ENCODE measurements at regions not wholly inside any gene's neighbourhood (a gene's known extent, or its start where the extent isn't known, plus 50 kb on each side); places are given as distances from the start of the nearest gene placed in this dataset.
"Not testable (repeated sequence)": the region's sequence is repeated elsewhere in the genome, so short reads cannot be mapped to it uniquely, and the experiment has no call there.

- no peak for DNase-seq
- TF ChIP-seq POLR2AphosphoS5 (IDR thresholded peaks at IDR 0.05) (no peak), CTCF (IDR thresholded peaks at IDR 0.05 in 8 of 11, conservative IDR thresholded peaks at IDR 0.05 in 3 of 11) (no peak), POLR2A (IDR thresholded peaks at IDR 0.05) (no peak)
- no peak overlapping the region for H3K27ac ChIP-seq
- H3K36me3 ChIP-seq: no peaks in the 10 kb centered on the region
- intact Hi-C loops (cut with DNase I; ENCODE audit: low total_unique reads): no loop called here
- H3K9me3 ChIP-seq: no peaks in the 10 kb centered on the region
- H3K4me1 ChIP-seq: no peaks in the 10 kb centered on the region
- WGBS, 5 donors: 73 to 90% (median 81%) methylated on average over 4 of the region's 4 CpGs
- H3K4me3 ChIP-seq: no peak overlapping the region
- H3K27me3 ChIP-seq (replicated peaks in 1 of 7): no peaks in the 10 kb centered on the region
These were observed 395.0 kb downstream of the PCDH10 start for GRCh38 chr4:133544097-133544496.

- no peak overlapping the region for H3K4me3 ChIP-seq
- WGBS, 5 donors: 73 to 79% (median 78%) methylated on average over 4 of the region's 4 CpGs
- no peak overlapping the region for H3K27ac ChIP-seq
- intact Hi-C loops (cut with DNase I; ENCODE audit: low total_unique reads): no loop called here
- peaks cover 0 to 5% (median 0%) of the 10 kb centered on the region in 8 donors for H3K9me3 ChIP-seq
- no peaks in the 10 kb centered on the region for H3K27me3 ChIP-seq (replicated peaks in 1 of 7)
- DNase-seq: no peak
- H3K36me3 ChIP-seq: no peaks in the 10 kb centered on the region
- TF ChIP-seq CTCF (IDR thresholded peaks at IDR 0.05 in 8 of 11, conservative IDR thresholded peaks at IDR 0.05 in 3 of 11): no peak
- TF ChIP-seq POLR2A (IDR thresholded peaks at IDR 0.05): no peak
- TF ChIP-seq POLR2AphosphoS5 (IDR thresholded peaks at IDR 0.05): no peak
- H3K4me1 ChIP-seq: no peaks in the 10 kb centered on the region
These were observed 388.7 kb downstream of the PCDH10 start for GRCh38 chr4:133537780-133538281.

DNA sequence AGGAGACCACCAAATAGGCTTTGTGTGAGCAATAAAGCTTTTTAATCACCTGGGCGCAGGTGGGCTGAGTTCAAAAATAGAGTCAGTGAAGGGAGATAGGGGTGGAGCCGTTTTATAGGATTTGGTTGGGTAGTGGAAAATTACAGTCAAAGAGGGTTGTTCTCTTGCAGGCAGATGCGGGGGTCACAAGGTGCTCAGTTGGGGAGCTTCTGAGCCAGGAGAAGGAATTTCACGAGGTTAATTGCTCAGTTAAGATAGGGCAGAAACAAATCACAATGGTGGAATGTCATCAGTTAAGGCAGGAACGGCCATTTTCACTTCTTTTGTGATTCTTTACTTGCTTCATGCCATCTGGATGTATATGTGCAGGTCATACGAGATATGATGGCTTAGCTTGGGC is 385.1 kb downstream of the PCDH10 start:
- H3K4me3 ChIP-seq; H3K27ac ChIP-seq; H3K9me3 ChIP-seq; DNase-seq; H3K4me1 ChIP-seq; intact Hi-C loops (cut with DNase I; ENCODE audit: low total_unique reads); H3K36me3 ChIP-seq; H3K27me3 ChIP-seq (replicated peaks in 1 of 7): not testable (repeated sequence)
- WGBS, 5 donors: 60 to 87% (median 69%) methylated on average over 6 of the region's 6 CpGs

GRCh38 chr4:133524369-133524768 is 375.3 kb downstream of the PCDH10 start:
- no peak for TF ChIP-seq POLR2AphosphoS5 (IDR thresholded peaks at IDR 0.05)
- TF ChIP-seq POLR2A (IDR thresholded peaks at IDR 0.05): no peak
- TF ChIP-seq CTCF (IDR thresholded peaks at IDR 0.05 in 8 of 11, conservative IDR thresholded peaks at IDR 0.05 in 3 of 11): no peak
- DNase-seq: no peak
- Histone ChIP-seq H3K4me3 (no peak overlapping the region), H3K27me3 (replicated peaks in 1 of 7) (no peaks in the 10 kb centered on the region), H3K4me1 (no peaks in the 10 kb centered on the region), H3K27ac (no peak overlapping the region), H3K9me3 (no peaks in the 10 kb centered on the region), H3K36me3 (no peaks in the 10 kb centered on the region)
- intact Hi-C loops (cut with DNase I; ENCODE audit: low total_unique reads): no loop called here
- 43 to 74% (median 48%) methylated on average over 1 of the region's 1 CpG for WGBS, 5 donors

GRCh38 chr4:133513901-133514300 is 364.8 kb downstream of the PCDH10 start:
- Histone ChIP-seq H3K4me3 (no peak overlapping the region), H3K9me3 (peaks cover 0 to 22% (median 15%) of the 10 kb centered on the region in 8 donors), H3K4me1 (no peaks in the 10 kb centered on the region), H3K27me3 (replicated peaks in 1 of 7) (no peaks in the 10 kb centered on the region), H3K36me3 (no peaks in the 10 kb centered on the region), H3K27ac (no peak overlapping the region)
- TF ChIP-seq POLR2A (IDR thresholded peaks at IDR 0.05) (no peak), POLR2AphosphoS5 (IDR thresholded peaks at IDR 0.05) (no peak)
- DNase-seq: no peak
- intact Hi-C loops (cut with DNase I; ENCODE audit: low total_unique reads): no loop called here
